ENCODE measurements at regions not wholly inside any gene's neighbourhood (a gene's known extent, or its start where the extent isn't known, plus 50 kb on each side); places are given as distances from the start of the nearest gene placed in this dataset.
"Not testable (repeated sequence)": the region's sequence is repeated elsewhere in the genome, so short reads cannot be mapped to it uniquely, and the experiment has no call there.

DNA sequence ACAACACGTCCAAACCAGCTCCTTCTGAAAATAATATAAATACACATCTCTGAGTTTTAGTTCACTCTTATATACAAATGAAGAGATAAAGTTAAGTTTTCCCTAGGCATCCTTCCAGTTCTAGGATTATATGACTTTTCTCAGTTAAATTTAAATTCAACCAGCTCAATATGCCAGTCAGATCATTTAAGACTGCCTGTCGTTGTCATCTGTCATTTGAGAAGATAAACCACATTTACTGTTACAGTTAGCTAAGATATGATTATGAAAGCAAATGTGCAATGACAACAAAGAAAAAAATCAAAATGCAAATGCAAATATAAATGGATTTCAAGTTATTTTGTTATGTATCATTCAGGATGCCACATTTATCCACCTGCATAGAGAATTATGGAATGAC is 671.7 kb upstream of the GOT2 start:
- DNase-seq (ENCODE audit: low read depth), result no peak

DNA sequence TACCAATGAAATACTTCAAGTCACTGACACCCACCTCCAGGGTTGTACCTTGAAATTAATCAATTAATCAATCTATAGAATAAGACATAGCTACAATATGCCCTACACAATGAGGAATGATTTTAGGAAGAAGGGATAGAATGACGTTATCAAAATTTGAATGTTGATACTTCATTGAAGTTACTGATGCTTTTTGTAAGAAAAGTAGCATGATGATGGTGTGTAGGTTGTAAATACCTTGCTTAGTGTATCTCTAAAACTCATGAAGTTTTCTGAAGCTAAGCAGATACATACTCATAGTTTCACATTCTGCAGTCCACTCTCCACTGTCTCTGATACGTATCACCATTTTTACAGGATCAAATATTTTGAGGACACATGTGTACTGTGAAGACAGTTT is 670.4 kb upstream of the GOT2 start:
- DNase-seq (ENCODE audit: low read depth), result no peak

DNA sequence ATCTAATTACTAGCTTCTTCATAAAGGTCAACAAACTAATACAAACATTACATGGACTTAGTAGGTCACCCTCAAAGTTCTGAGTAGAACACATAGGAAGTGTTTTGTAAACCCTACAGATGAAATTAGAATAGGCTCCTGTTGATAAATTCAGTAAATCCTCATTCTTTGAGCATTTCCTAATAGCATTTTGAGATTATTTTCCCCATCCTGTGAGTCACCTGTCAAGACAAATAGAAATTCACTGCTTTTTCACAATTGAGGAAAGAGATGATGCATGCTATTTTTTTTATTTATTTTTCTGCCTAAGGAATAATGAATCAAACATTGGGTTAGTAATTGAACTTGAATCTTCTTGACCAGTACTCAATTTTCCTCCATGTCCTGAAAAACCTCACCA is 666.7 kb upstream of the GOT2 start:
- DNase-seq (ENCODE audit: low read depth), result peak; percentile 5

DNA sequence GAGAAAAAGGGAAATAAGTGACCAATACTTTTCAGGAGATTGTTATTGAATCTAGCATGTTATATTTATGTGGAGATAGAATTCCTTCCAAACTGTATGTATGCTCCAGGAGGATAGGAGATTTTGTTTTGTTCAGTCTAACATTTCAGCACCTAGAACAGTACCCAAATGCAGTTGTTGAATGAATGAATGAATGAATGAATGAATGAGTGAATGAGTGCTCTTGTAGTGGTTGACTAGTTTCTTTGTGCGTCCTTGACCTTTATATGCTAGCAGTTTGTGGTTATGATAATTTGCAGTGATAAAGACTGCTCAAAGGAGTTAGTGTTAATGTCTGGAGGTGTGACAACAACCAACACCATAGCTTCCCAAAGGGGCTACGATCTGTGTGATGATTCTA is 663.5 kb upstream of the GOT2 start:
- DNase-seq (ENCODE audit: low read depth), result no peak

GRCh38 chr16:59394526-59394925 is 660.4 kb upstream of the GOT2 start:
- DNase-seq (ENCODE audit: low read depth), result no peak

- peak; percentile 14 for DNase-seq (ENCODE audit: low read depth)
These were observed 658.8 kb upstream of the GOT2 start for GRCh38 chr16:59392911-59393310.

DNA sequence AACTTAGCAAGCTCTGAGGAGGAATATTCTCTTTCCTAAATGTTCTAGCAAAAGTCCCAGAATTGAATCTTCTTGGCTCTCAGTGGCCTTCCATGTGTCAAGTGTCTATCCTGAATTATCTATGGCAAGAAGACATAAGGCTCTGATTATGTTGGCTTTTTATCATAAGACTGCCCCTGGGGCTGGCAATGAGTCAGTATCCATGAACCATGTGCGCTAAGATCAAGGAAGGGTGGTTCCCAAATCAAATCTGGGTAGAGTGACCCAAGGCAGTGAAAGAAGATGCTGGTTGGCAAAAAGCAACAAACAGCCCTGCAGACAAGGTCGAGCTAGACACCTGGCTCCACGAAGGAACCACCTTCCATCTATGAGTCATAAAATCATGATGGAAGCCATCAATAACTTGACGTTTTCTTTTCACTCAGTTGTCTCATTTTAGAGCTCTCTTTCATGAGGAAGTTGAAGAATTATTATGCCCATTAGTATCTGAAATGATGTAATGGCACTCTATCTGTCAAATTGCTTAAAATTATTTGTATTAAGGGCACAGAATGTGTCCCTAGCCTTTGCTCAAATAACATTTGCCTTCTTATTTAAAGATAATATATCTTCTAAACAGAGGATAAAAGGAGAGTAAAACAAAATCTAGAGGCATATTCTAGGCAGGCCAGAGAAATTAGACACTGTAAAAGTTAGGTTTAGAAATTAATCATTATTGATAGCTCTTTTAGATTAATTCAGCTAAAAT is 657.7 kb upstream of the GOT2 start:
- no peak for DNase-seq (ENCODE audit: low read depth)

DNA sequence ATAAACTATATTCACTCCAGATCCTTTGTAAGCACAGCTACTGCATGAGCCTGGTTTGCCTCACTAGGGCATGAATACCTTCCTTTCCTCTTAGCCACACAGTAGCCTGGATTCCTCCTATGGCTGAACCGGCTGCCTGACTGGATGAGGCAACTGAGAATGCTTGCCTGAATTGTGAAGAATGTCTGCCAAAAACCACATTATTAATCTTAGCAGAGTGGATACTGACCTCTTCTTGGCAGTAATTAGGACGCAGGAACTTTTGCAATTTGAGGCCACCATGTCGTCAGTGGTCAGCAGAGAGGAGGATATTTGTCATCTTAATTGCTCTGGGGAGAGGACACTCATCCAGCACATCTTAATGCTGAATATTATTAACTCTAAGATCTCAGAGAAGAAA is 651.8 kb upstream of the GOT2 start:
- peak; percentile 52 for DNase-seq (ENCODE audit: low read depth)

DNA sequence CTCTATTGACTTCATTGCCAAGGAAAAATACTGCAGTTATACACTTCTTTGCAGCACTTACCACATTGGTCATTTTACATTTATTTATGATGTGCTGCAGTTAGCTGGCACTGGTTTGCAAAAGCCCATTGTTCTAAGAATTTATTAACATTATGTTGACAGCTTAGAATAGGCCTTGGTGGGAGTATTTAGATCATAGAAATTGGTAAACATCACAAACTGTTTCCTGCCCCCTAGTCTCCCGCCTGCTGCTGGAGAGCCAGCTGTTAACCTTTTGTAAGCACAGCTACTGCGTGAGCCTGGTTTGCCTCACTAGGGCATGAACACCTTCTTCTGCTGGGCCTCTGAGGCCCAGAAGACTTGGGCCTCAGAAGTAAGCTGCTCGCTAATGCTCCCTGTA is 651.4 kb upstream of the GOT2 start:
- DNase-seq (ENCODE audit: low read depth), result no peak

- DNase-seq (ENCODE audit: low read depth), result no peak
These were observed 639.5 kb upstream of the GOT2 start for GRCh38 chr16:59373632-59374031.

DNA sequence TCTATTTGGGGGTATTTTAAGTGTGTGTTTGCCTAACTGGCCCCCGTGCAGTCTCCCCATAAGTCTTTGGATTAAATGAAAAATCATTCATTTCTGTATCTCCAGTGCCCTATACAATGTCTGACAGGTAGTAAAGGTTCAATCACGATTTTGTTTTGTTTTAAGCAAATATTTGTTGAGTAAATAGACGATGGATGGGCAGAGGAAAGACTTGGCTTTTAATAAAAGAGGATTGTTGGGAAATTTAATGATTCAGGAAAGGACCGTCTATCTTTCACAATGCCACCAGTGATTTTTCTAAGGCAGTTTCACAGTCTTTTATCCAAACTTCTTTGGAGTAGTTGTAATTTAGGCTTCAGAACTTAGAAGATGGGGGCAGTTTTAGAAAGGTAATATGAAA is 636.6 kb upstream of the GOT2 start:
- no peak for DNase-seq (ENCODE audit: low read depth)

DNA sequence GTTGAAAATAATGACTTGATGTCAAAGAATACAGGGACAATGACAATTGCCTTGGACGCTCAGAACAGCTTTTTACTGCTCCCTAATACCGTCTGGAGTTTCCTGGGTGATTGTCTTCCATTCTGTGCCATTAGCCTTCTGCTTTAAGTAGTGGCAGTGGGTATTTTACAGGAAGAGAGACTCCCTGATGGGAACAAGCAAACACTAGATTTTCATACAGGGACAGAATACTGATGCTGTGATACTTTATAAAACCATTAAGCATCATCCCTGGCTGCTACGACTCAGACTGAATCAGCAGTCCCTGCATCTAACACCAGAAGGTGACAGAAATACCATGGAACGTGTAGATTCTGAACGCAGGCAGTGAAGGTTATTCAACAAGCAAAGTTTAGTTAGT is 635.4 kb upstream of the GOT2 start:
- no peak for DNase-seq (ENCODE audit: low read depth)

- no peak for DNase-seq (ENCODE audit: low read depth)
These were observed 634.5 kb upstream of the GOT2 start for GRCh38 chr16:59368586-59368985.

- DNase-seq (ENCODE audit: low read depth), result no peak
These were observed 622.6 kb upstream of the GOT2 start for GRCh38 chr16:59356709-59357108.

GRCh38 chr16:59356144-59356543 is 622.0 kb upstream of the GOT2 start:
- no peak for DNase-seq (ENCODE audit: low read depth)

- DNase-seq (ENCODE audit: low read depth), result no peak
These were observed 621.6 kb upstream of the GOT2 start for GRCh38 chr16:59355704-59356103.

GRCh38 chr16:59351305-59351903 is 617.3 kb upstream of the GOT2 start:
- no peak for DNase-seq (ENCODE audit: low read depth)

DNA sequence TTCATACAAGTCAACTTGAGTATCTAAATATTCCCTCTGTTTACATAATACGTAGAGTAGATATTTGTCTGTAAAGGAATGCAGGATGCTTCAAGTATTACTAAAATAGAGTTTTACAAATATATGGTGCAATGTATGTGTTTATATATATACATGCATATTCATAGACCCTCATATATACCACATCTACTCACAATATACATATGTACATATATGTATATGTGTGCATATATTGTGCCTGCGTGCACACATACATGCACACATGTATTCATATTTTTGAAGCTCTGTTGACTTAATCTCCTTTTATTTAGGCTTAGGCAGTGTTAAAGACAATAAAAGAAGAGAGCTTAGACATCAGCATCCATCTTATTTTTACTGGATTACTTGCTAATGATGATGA is 616.6 kb upstream of the GOT2 start:
- DNase-seq (ENCODE audit: low read depth), result no peak

DNA sequence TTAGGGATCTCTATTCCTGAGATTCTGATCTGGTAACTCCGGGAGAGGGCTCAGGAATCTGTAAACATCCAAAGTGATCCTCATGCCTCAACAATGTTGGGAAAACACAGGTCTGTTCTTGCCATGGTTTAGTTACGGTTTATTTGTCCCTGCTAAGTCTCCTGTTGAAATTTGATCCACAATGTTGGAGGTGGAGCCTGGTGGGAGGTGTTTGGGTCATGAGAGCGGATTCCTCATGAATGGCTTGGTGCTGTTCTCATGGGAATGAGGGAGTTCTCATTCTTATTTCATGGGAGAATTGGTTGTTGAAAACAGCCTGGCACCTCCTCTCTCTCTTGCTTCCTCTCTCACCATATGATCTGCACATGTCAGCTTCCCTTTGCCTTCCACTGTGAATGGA is 608.6 kb upstream of the GOT2 start:
- DNase-seq (ENCODE audit: low read depth), result no peak

DNA sequence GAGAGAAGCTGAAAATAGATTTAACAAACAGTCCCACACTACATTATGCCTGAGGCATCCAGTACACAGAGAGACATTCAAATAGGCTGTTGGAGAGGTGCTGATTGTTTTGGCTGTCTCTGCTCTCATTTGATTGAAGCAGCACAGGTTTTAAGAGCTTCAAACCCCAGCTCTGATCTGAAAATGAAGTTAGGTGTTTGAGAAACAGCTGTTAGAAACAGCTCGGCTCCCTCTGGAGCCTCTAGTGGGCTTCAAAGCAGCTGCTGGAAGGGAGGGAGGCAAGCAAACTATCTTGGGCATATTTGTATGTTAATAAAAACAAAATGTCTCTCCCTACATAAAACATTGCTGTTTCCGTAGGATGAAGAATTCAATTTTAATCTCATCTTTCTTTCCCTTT is 607.3 kb upstream of the GOT2 start:
- no peak for DNase-seq (ENCODE audit: low read depth)

DNA sequence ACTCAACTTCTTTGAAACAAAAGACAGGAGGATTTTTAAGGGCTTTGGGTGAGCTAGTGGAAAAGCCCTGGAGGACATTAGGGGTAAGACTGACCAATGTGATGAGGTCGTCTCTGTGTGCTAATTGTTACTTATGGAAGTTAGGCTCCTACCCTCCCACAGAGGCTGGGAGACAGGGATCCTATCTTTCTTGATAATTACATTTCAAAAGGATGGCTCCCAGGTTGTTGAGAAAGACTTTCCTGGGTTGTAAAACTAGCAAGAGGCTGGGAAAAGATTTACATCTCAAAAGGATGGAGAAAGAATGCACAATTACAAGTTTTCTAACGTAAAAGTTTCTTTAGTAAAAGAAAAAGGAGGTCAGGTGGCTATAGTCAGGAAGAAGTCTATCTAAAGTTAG is 605.8 kb upstream of the GOT2 start:
- DNase-seq (ENCODE audit: low read depth), result no peak

- DNase-seq (ENCODE audit: low read depth), result no peak
These were observed 602.1 kb upstream of the GOT2 start for GRCh38 chr16:59336136-59336695.

DNA sequence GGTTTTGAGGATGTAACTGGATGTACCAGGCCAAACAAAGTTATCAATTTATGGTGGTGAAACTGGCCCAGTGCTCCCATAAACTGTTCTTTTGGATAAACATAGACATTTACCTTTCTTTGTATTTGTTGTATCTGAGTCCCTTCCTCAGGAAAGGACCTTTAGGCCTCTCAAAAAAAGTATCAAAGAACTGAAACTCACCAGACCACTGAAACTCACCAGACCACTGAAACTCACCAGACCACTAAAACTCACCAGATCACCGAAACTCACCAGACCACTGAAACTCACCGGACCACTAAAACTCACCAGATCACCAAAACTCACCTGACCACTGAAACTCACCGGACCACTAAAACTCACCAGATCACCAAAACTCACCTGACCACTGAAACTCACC is 597.6 kb upstream of the GOT2 start:
- DNase-seq (ENCODE audit: low read depth), result not testable (repeated sequence)

Measured in iris pigment epithelial cell (primary cell).